Stomach (tissue), 4 donors: ENCODE measurements at regions not wholly inside any gene's neighbourhood (a gene's known extent, or its start where the extent isn't known, plus 50 kb on each side); places are given as distances from the start of the nearest gene placed in this dataset.

Experiments used
- CTCF ChIP-seq, 7 experiments: fragments of 450-650 bp in 4 of 7; fragments of 200-600 bp in 3 of 7; sonication (generic) in 3 of 7; IDR thresholded peaks; one replicate each; pipeline ENCODE4 v1.5.1; 2016 to 2019; ENCODE audit warnings: antibody characterized with exemption in 7 of 7, control low read depth in 2 of 7, mild to moderate bottlenecking in 1 of 7
- POLR2A ChIP-seq, 4 donors: fragments of 450-650 bp; IDR thresholded peaks; one replicate each; pipeline ENCODE4 v1.6.1; 2016; ENCODE audit warnings: antibody characterized with exemption in 4 of 4, control low read depth in 2 of 4, mild to moderate bottlenecking in 1 of 4, moderate library complexity in 1 of 4

DNA sequence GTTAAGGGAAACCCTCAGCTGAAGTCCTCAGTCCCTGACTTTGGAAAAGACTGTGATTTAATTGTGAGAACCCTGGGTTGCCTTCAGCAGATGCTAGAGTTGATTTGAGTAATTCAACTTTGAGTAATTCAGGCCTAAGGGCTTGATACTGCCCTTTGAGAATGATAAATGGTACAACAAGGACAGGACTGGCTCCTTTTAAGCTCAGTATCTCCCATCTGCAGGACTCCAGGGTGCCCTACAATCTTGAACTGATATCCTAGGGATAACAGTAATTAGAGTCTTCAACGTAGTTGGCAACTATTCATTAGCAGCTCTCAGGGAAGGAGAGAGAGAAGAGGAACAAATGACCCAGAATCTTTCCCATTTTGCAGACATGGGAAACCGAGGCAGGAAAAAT, 186.4 kb downstream of the GATA3 start:
- no peak for TF ChIP-seq POLR2A (IDR thresholded peaks at IDR 0.05)
- TF ChIP-seq CTCF (IDR thresholded peaks at IDR 0.05) = no peak
